SK-N-SH (cell line): ENCODE measurements at regions not wholly inside any gene's neighbourhood (a gene's known extent, or its start where the extent isn't known, plus 50 kb on each side); places are given as distances from the start of the nearest gene placed in this dataset.

Experiments
- CTCF ChIA-PET: fragments of 300-600, 350-600 bp; formaldehyde crosslinking; extraction: SDS; loops from one replicate; lab custom pipeline; 2021; lab: Yijun Ruan, JAX
- POLR2A ChIA-PET: fragments of 350-600 bp; sonication (Branson Sonifier 250); formaldehyde crosslinking; extraction: SDS; loops from one replicate; lab custom pipeline; 2020; ENCODE audit warnings: antibody characterized with exemption, inconsistent platforms; lab: Yijun Ruan, JAX
- DNase-seq: peaks from one replicate; pipeline ENCODE4 v3.0.0; 2012
- H2AFZ ChIP-seq: fragments of 200-600 bp; sonication (generic); 2 replicates; pipeline ENCODE4 v1.8.1; 2016; ENCODE audit warnings: antibody characterized with exemption, mild to moderate bottlenecking, low read depth
- H3F3A ChIP-seq: fragments of 200-600 bp; sonication (generic); replicated peaks from 2 replicates; pipeline ENCODE3; 2016; ENCODE audit warnings: antibody characterized with exemption, mild to moderate bottlenecking; ENCODE audit not compliant: insufficient read depth
- H3K27ac ChIP-seq, 2 experiments: fragments of 200-500 bp in 1 of 2; fragments of 200-600 bp in 1 of 2; sonication (Bioruptor generic) in 1 of 2; sonication (generic), shearing (Covaris generic) in 1 of 2; 2 replicates each; pipeline versions ENCODE4 v1.5.1 to v1.6.1; 2014 to 2016; ENCODE audit warnings: low read depth in 2 of 2, inconsistent platforms in 1 of 2, low read length in 1 of 2, mild to moderate bottlenecking in 1 of 2, mixed read lengths in 1 of 2
- H3K27me3 ChIP-seq: fragments of 200-600 bp; sonication (generic), shearing (Covaris generic); 2 replicates; pipeline ENCODE4 v1.6.1; 2016; ENCODE audit warnings: mixed run types; ENCODE audit not compliant: insufficient read depth
- H3K36me3 ChIP-seq, 2 experiments: fragments of 200-500 bp in 1 of 2; fragments of 200-600 bp in 1 of 2; sonication (Bioruptor generic) in 1 of 2; sonication (generic) in 1 of 2; replicated peaks in 1 of 2; 2 replicates each; pipeline versions ENCODE3 to v1.5.1; 2014 to 2016; ENCODE audit warnings: low read length in 1 of 2, mild to moderate bottlenecking in 1 of 2; ENCODE audit not compliant: insufficient read depth in 2 of 2, control insufficient read depth in 1 of 2
- H3K4me1 ChIP-seq, 2 experiments: fragments of 200-500 bp in 1 of 2; fragments of 200-600 bp in 1 of 2; sonication (Bioruptor generic) in 1 of 2; sonication (generic), shearing (Covaris generic) in 1 of 2; 2 replicates each; pipeline versions ENCODE4 v1.5.1 to v1.6.1; 2014 to 2016; ENCODE audit warnings: low read depth in 1 of 2, low read length in 1 of 2, mixed run types in 1 of 2; ENCODE audit not compliant: insufficient read depth in 2 of 2, control insufficient read depth in 1 of 2
- H3K4me2 ChIP-seq: fragments of 200-600 bp; sonication (generic), shearing (Covaris generic); 2 replicates; pipeline ENCODE4 v1.6.1; 2017; ENCODE audit warnings: mixed run types
- H3K4me3 ChIP-seq, 2 experiments: fragments of 200-500 bp in 1 of 2; fragments of 200-600 bp in 1 of 2; sonication (Bioruptor generic) in 1 of 2; sonication (generic), shearing (Covaris generic) in 1 of 2; 2 replicates each; pipeline versions ENCODE4 v1.5.1 to v1.8.1; 2014 to 2016; ENCODE audit warnings: low read depth in 2 of 2, inconsistent platforms in 1 of 2, low read length in 1 of 2, mild to moderate bottlenecking in 1 of 2, mixed read lengths in 1 of 2, moderate library complexity in 1 of 2
- H3K79me2 ChIP-seq: fragments of 200-600 bp; sonication (generic); 2 replicates; pipeline ENCODE4 v1.8.1; 2017; ENCODE audit warnings: mild to moderate bottlenecking; ENCODE audit not compliant: insufficient read depth
- H3K9ac ChIP-seq: fragments of 200-600 bp; sonication (generic); 2 replicates; pipeline ENCODE4 v1.6.1; 2017; ENCODE audit warnings: mixed run types
- H3K9me2 ChIP-seq: fragments of 200-600 bp; sonication (generic); 2 replicates; pipeline ENCODE4 v1.6.1; 2017; ENCODE audit warnings: mixed run types
- H3K9me3 ChIP-seq: fragments of 200-600 bp; sonication (generic); 2 replicates; pipeline ENCODE4 v1.6.1; 2017; ENCODE audit warnings: mixed run types, mild to moderate bottlenecking, moderate library complexity
- H4K20me1 ChIP-seq: fragments of 200-600 bp; sonication (generic); 2 replicates; pipeline ENCODE4 v1.6.1; 2017; ENCODE audit warnings: mild to moderate bottlenecking, mixed run types; ENCODE audit not compliant: insufficient read depth
- CHD2 ChIP-seq: fragments of 150-350 bp; IDR thresholded peaks from 2 replicates; pipeline ENCODE4 v1.6.1; 2018; ENCODE audit warnings: low read length; ENCODE audit not compliant: partially characterized antibody
- EP300 ChIP-seq, 2 experiments: IDR thresholded peaks; 2 replicates each; pipeline versions ENCODE4 v1.4.0 to v1.6.1; 2012; ENCODE audit warnings: borderline replicate concordance in 1 of 2, low read depth in 1 of 2, low read length in 1 of 2
- EZH2phosphoT487 ChIP-seq: fragments of 200-600 bp; sonication (generic); IDR thresholded peaks from 2 replicates; pipeline ENCODE4 v1.6.1; 2017; ENCODE audit warnings: low read depth, mixed run types, mild to moderate bottlenecking, antibody characterized with exemption, moderate library complexity, borderline replicate concordance
- FOSL2 ChIP-seq: IDR thresholded peaks from 2 replicates; pipeline ENCODE4 v1.4.0; 2012; ENCODE audit warnings: low read depth, mild to moderate bottlenecking, moderate library complexity, borderline replicate concordance
- FOXJ3 ChIP-seq: sonication (generic); formaldehyde crosslinking; IDR thresholded peaks from 2 replicates; pipeline ENCODE4 v1.5.1; 2020; ENCODE audit warnings: mild to moderate bottlenecking, missing genetic modification reagents
- GATA2 ChIP-seq: sonication (generic); formaldehyde crosslinking; IDR thresholded peaks from 2 replicates; pipeline ENCODE4 v1.5.0; 2020; ENCODE audit warnings: mild to moderate bottlenecking, missing genetic modification reagents
- IRF3 ChIP-seq: fragments of 150-350 bp; IDR thresholded peaks from 2 replicates; pipeline ENCODE4 v1.6.1; 2016; ENCODE audit warnings: mild to moderate bottlenecking, low read depth, low read length
- JUND ChIP-seq: IDR thresholded peaks from 2 replicates; pipeline ENCODE4 v1.4.0; 2012
- MEF2A ChIP-seq: IDR thresholded peaks from 2 replicates; pipeline ENCODE4 v1.4.0; 2012; ENCODE audit warnings: low read depth, borderline replicate concordance
- MXI1 ChIP-seq: IDR thresholded peaks from 2 replicates; pipeline ENCODE4 v1.6.1; 2012; ENCODE audit warnings: mild to moderate bottlenecking, low read depth, low read length, improper control_type of control experiment
- NRF1 ChIP-seq: IDR thresholded peaks from 2 replicates; pipeline ENCODE4 v1.6.1; 2012; ENCODE audit warnings: low read depth, mild to moderate bottlenecking, low read length
- RFX5 ChIP-seq: IDR thresholded peaks from 2 replicates; pipeline ENCODE4 v1.6.1; 2012; ENCODE audit warnings: mild to moderate bottlenecking, improper control_type of control experiment, low read length
- RXRA ChIP-seq: IDR thresholded peaks from 2 replicates; pipeline ENCODE4 v1.4.0; 2012; ENCODE audit warnings: low read depth, mild to moderate bottlenecking, borderline replicate concordance
- SIN3A ChIP-seq: IDR thresholded peaks from 2 replicates; pipeline ENCODE4 v1.6.1; 2012; ENCODE audit warnings: low read depth, mild to moderate bottlenecking, low read length, moderate library complexity, borderline replicate concordance
- SMC3 ChIP-seq: IDR thresholded peaks from 2 replicates; pipeline ENCODE4 v1.6.1; 2012; ENCODE audit warnings: low read depth, low read length, improper control_type of control experiment
- TCF12 ChIP-seq: IDR thresholded peaks from 2 replicates; pipeline ENCODE4 v1.4.0; 2012
- TEAD4 ChIP-seq: IDR thresholded peaks from 2 replicates; pipeline ENCODE4 v1.4.0; 2012; ENCODE audit warnings: mild to moderate bottlenecking, borderline replicate concordance; ENCODE audit not compliant: insufficient read depth
- USF1 ChIP-seq: IDR thresholded peaks from 2 replicates; pipeline ENCODE4 v1.4.0; 2012; ENCODE audit warnings: low read depth, borderline replicate concordance
- ZBTB33 ChIP-seq: IDR thresholded peaks from 2 replicates; pipeline ENCODE4 v1.4.0; 2012; ENCODE audit warnings: low read depth, borderline replicate concordance
- WGBS: methylation state at CpG from one replicate; pipeline ENCODE4 v1.1.6; 2017; ENCODE audit warnings: low lambda C conversion rate; 5-methylcytosine and 5-hydroxymethylcytosine counted together
- TF ChIP-seq, protein P1 (sequence below): IDR thresholded peaks from 2 replicates; pipeline ENCODE4; 2012

GRCh38 chr3:193756536-193756935, 163.5 kb downstream of the OPA1 start:
- no peak for TF ChIP-seq USF1
- no peak for TF ChIP-seq NRF1
- no peak for TF ChIP-seq SMC3
- TF ChIP-seq SIN3A, result no peak
- no peak for TF ChIP-seq EP300 (IDR thresholded peaks at IDR 0.05; ENCODE audit: borderline replicate concordance in 1 of 2, low read depth in 1 of 2, low read length in 1 of 2)
- no peak for TF ChIP-seq MXI1
- no peak for TF ChIP-seq CHD2
- TF ChIP-seq, protein P1, sequence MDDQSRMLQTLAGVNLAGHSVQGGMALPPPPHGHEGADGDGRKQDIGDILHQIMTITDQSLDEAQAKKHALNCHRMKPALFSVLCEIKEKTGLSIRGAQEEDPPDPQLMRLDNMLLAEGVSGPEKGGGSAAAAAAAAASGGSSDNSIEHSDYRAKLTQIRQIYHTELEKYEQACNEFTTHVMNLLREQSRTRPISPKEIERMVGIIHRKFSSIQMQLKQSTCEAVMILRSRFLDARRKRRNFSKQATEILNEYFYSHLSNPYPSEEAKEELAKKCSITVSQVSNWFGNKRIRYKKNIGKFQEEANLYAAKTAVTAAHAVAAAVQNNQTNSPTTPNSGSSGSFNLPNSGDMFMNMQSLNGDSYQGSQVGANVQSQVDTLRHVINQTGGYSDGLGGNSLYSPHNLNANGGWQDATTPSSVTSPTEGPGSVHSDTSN, result no peak
- no peak for TF ChIP-seq RXRA
- TF ChIP-seq RFX5, result no peak
- TF ChIP-seq FOSL2, result no peak
- TF ChIP-seq GATA2 (CRISPR knock-in tag), result no peak
- TF ChIP-seq, all 33 proteins: peak for 0
- H3K79me2 ChIP-seq, result no peaks in the 10 kb centered on the region
- H3K4me3 ChIP-seq, result no peak overlapping the region
- H3K9me2 ChIP-seq, result no peaks in the 10 kb centered on the region
- H2AFZ ChIP-seq, result no peak overlapping the region
- H3K36me3 ChIP-seq, result no peaks in the 10 kb centered on the region
- DNase-seq, result no peak
- H3K9ac ChIP-seq, result no peak overlapping the region
- no peaks in the 10 kb centered on the region for H3K4me1 ChIP-seq
- H3K27me3 ChIP-seq, result no peaks in the 10 kb centered on the region
- H3K9me3 ChIP-seq, result 0 out of 2 replicates have a peak, but pooled peaks cover 7% of the 10 kb centered on the region
- WGBS, result 44% methylated on average over 1 of the region's 1 CpG
- CTCF ChIA-PET, result interaction anchor here (0.7 to 1.5 kb wide), 3 partner anchors 11 to 825 kb away, joined by 3 to 5 read pairs (median 3); no protein-coding TSS in a partner anchor
- H3K27ac ChIP-seq, result no peak overlapping the region
- no peaks in the 10 kb centered on the region for H4K20me1 ChIP-seq
- no peak overlapping the region for H3K4me2 ChIP-seq
- POLR2A ChIA-PET, result no interaction called here
- H3F3A ChIP-seq, result no peaks in the 10 kb centered on the region

DNA sequence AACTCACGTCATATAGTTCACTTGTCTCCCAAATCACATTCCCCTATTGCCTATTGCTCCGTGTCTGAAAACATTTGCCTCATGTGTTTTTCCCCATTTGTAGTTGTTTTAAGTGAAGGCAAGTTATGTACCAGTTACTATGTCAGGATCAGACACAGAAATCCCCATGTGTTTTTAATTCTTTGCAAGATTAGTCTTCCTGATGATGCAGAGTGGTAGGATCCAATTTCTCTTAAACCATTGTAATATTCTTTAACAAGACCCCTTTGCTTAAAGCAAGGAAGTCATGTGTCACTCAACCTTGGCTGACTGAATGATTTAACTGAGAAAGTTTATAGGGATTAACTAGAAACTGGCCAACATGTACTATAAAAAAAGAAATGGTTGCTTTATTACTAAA, 164.4 kb downstream of the OPA1 start:
- Histone ChIP-seq H3K9me2 (no peaks in the 10 kb centered on the region), H3K79me2 (no peaks in the 10 kb centered on the region), H3K9me3 (0 out of 2 replicates have a peak, but pooled peaks cover 7% of the 10 kb centered on the region), H3K4me1 (no peaks in the 10 kb centered on the region), H3K27ac (no peak overlapping the region), H4K20me1 (no peaks in the 10 kb centered on the region), H3K36me3 (no peaks in the 10 kb centered on the region), H3K9ac (no peak overlapping the region), H3K27me3 (no peaks in the 10 kb centered on the region), H3K4me3 (no peak overlapping the region), H2AFZ (no peak overlapping the region), H3F3A (no peaks in the 10 kb centered on the region), H3K4me2 (no peak overlapping the region)
- ChIA-PET CTCF (interaction anchor here (0.5 to 1.5 kb wide), 4 partner anchors 12 to 1431 kb away, joined by 3 to 5 read pairs (median 3); no protein-coding TSS in a partner anchor), POLR2A (no interaction called here)
- no peak for DNase-seq
- WGBS, result 19% methylated on average over 2 of the region's 2 CpGs
- no peak for TF ChIP-seq GATA2 (CRISPR knock-in tag)
- TF ChIP-seq SIN3A, result no peak
- TF ChIP-seq RFX5, result no peak
- no peak for TF ChIP-seq FOSL2
- TF ChIP-seq IRF3, result no peak
- no peak for TF ChIP-seq EZH2phosphoT487
- TF ChIP-seq JUND, result no peak
- no peak for TF ChIP-seq FOXJ3 (CRISPR knock-in tag)
- TF ChIP-seq RXRA, result no peak
- no peak for TF ChIP-seq CHD2
- no peak for TF ChIP-seq TEAD4
- no peak for TF ChIP-seq MEF2A
- no peak for TF ChIP-seq USF1
- TF ChIP-seq TCF12, result no peak
- no peak for TF ChIP-seq ZBTB33
